ENCODE measurements at regions not wholly inside any gene's neighbourhood (a gene's known extent, or its start where the extent isn't known, plus 50 kb on each side); places are given as distances from the start of the nearest gene placed in this dataset.

GRCh38 chr2:196492946-196493345, 146.6 kb upstream of the CCDC150 start:
- no peak for TF ChIP-seq CTCF (IDR thresholded peaks at IDR 0.05; ENCODE audit: low read depth, low read length)
- no peak for DNase-seq (ENCODE audit: extremely low read depth, low read depth)

GRCh38 chr2:196498962-196499361, 140.6 kb upstream of the CCDC150 start:
- no peak for DNase-seq (ENCODE audit: extremely low read depth, low read depth)
- no peak for TF ChIP-seq CTCF (IDR thresholded peaks at IDR 0.05; ENCODE audit: low read depth, low read length)

- TF ChIP-seq CTCF (IDR thresholded peaks at IDR 0.05; ENCODE audit: low read depth, low read length) = no peak
- no peak for DNase-seq (ENCODE audit: extremely low read depth, low read depth)
Observed at GRCh38 chr2:196499686-196500085, 139.8 kb upstream of the CCDC150 start.

DNA sequence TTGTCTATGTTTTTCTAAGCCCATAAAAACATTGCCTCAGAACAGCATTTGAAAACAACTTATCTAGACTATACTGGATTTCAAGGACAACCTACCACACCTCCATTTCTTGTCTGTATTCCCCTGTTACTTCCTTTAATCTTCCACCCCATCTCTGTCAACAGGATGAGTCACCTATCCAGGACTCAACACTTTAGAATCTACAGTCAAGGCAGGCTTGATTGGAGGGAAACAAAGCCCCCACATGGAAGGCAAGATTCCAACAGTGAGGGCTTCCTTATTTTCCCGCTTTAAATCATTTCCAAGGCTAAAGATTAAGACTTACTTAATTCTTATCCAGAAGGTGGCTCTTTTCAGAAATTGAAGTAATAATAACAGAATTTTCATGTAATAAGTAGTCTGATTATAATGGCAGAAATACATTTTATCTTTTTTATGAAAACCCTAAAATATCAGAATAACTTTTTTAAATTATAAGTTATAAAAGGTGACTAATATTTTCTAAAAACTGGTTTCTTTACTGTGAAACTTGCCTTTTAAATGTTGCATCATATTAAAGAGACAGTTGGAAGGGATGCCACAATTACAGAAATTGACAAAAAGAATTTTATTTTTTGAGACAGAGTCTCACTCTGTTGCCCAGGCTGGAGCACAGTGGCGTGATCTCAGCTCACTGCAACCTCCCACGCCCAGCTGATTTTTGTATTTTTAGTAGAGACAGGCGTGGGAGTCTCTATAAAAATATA, 138.7 kb upstream of the CCDC150 start:
- TF ChIP-seq CTCF (IDR thresholded peaks at IDR 0.05; ENCODE audit: low read depth, low read length) = no peak
- no peak for DNase-seq (ENCODE audit: extremely low read depth, low read depth)

- no peak for DNase-seq (ENCODE audit: extremely low read depth, low read depth)
- TF ChIP-seq CTCF (IDR thresholded peaks at IDR 0.05; ENCODE audit: low read depth, low read length) = no peak
Observed at GRCh38 chr2:196501836-196502235, 137.7 kb upstream of the CCDC150 start.

- no peak for TF ChIP-seq CTCF (IDR thresholded peaks at IDR 0.05; ENCODE audit: low read depth, low read length)
- DNase-seq (ENCODE audit: extremely low read depth, low read depth) = no peak
Observed at GRCh38 chr2:196502386-196502785, 137.1 kb upstream of the CCDC150 start.

- no peak for TF ChIP-seq CTCF (IDR thresholded peaks at IDR 0.05; ENCODE audit: low read depth, low read length)
- no peak for DNase-seq (ENCODE audit: extremely low read depth, low read depth)
Observed at GRCh38 chr2:196503398-196503797, 136.1 kb upstream of the CCDC150 start.
